ENCODE measurements at regions not wholly inside any gene's neighbourhood (a gene's known extent, or its start where the extent isn't known, plus 50 kb on each side); places are given as distances from the start of the nearest gene placed in this dataset.
"Not testable (repeated sequence)": the region's sequence is repeated elsewhere in the genome, so short reads cannot be mapped to it uniquely, and the experiment has no call there.

DNA sequence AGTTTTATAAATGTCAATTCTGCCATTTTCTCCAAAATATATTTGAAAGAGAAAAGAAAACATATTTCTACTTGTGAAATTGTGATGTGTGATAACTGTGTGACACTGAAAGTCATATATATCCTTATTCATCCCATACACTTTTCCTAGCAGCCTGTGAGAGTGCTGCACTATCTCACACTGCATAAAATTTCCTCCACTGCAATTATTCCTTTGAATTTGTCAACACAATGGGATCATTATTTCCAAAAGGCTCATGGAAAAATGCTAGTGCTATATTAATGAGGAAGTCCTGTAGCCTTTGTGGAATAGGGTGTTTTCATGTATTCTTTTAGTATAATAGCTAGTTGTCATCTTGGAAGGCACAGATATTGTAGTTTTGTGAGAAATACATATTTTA is 504.1 kb downstream of the RPL10L start:
- DNase-seq = no peak

- no peak for DNase-seq
These were observed 504.6 kb downstream of the RPL10L start for GRCh38 chr14:46147024-46147423.

DNA sequence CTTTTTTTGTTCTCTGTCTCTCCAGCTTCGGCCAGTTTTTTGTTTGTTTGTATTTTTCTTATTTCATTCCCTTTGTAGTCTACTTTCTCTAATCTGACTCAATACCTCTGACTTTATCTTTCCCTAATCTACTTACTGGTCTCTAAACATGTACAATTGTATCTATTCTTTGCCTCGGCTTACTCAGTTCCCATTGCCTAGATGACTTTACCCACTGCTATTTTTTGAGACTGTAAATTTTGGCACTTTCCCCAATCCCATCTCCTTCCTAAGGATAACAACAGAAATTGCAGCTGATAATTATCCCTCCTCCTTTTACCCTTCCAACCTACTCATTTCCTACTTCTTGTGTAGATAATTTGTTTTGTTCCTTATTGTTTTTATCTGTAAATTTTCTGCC is 511.1 kb downstream of the RPL10L start:
- no peak for DNase-seq

GRCh38 chr14:46139649-46140048 is 511.9 kb downstream of the RPL10L start:
- no peak for DNase-seq

GRCh38 chr14:46137786-46138185 is 513.8 kb downstream of the RPL10L start:
- no peak for DNase-seq

DNA sequence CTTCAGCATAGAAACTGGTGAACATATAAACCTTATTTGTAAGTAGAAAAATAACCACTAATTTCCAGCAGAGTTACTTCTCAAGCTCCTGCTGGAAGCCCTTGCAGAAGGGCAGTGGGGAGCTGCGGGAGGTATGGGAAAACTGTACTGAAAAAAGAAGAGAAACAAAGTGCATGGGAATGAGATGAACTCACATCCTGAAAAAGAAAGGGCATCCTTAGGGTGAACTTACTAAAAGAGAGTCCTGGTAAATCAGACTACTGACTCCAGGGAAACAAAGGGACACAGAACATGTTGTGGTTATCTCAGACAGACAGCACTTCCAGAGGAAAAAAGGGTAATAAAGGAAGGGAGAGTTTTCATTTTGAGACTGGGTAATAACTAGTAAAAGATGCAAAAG is 515.1 kb downstream of the RPL10L start:
- DNase-seq = no peak

- DNase-seq = no peak
These were observed 543.4 kb downstream of the RPL10L start for GRCh38 chr14:46108228-46108627.

DNA sequence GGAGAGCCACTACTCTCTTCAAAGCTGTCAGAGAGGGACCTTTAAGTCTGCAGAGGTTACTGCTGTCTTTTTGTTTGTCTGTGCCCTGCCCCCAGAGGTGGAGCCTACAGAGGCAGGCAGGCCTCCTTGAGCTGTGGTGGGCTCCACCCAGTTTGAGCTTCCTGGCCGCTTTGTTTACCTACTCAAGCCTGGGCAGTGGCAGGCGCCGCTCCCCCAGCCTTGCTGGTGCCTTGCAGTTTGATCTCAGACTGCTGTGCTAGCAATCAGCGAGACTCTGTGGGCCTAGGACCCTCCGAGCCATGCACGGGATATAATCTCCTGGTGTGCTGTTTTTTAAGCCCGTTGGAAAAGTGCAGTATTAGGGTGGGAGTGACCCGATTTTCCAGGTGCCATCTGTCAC is 550.7 kb downstream of the RPL10L start:
- not testable (repeated sequence) for DNase-seq

DNA sequence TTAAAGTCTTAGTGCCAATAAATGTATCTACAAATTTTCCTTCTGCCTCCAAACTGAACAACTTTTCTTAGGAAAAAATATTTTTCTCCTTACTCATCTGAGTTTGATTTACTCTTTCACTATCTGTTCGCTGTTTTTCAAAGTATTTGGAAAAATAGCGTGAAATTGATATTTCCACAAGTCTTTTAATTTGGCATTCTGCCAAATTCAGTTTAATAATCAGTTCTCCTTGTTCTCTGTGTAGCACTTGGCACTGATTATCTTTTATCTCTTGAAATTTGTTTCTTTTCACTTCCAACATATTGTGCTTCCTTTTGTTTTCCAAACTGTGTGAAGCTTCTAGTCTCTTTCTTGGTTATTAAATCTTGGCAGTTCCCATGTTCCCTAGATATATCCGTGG is 559.8 kb downstream of the RPL10L start:
- DNase-seq = no peak

DNA sequence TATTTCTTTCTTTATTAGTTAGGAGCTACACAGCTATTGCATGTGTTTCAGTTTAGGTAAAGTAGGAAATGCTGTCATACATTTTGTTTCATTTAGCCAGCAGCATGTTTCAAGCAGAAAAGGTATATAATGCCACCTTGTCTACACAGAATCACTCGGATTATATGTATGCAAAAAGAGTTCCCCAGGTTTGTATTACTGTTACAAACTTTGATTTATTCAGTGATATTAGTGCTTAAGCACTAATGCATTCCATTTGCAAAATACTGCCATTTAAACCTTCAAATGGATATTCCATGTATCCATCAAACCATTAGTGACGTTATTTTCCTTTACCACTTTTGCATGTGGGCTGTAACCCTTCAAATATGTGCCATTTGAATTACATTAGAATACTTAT is 564.0 kb downstream of the RPL10L start:
- no peak for DNase-seq

GRCh38 chr14:46074061-46074460 is 577.5 kb downstream of the RPL10L start:
- DNase-seq = no peak

GRCh38 chr14:46063872-46064271 is 587.7 kb downstream of the RPL10L start:
- no peak for DNase-seq

DNA sequence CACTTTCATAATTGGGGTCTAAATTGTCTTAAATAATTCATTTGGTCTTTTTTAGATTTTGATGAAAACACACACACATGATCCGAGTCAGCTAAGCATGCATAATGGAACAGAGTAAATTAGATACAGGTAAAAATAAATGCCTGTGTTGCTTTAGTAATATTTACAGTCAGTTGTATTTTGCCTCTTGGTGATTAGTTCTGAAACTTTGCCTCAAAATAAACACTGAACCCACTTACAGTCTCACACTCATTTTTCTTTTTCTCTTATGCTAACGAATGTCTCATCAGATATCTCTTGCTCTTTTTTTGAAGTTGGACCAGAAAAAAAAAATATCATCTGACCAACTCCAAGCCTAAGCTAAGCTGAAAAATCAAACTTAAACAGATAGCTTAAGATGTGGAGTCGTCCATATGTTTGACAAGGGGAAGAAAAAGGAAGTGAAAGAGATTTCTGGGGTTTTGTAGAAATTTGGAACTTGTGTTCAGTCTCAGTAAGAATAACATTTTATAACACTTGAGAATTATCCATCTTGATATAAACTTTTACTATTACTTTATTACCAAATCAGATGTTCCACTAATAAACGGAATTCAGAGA is 592.5 kb downstream of the RPL10L start:
- DNase-seq = no peak

DNA sequence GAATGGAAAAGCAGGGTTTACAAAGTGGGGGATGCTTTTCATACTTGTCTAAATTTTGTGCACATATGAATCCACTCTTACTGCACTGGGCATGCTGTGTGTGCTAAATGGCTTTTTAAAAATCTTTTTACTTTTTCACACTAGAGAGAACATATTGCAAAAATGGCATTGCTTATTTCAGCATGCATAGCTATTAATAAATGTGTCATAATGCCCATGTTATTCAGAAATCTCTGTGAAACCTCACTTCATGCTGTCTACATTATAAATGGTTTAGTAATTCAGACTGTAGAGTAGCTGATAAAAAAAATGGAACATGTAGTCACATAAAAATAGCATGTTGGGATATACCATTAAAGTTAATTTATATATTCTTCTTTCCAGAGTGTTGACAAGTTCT is 593.8 kb downstream of the RPL10L start:
- DNase-seq = no peak

DNA sequence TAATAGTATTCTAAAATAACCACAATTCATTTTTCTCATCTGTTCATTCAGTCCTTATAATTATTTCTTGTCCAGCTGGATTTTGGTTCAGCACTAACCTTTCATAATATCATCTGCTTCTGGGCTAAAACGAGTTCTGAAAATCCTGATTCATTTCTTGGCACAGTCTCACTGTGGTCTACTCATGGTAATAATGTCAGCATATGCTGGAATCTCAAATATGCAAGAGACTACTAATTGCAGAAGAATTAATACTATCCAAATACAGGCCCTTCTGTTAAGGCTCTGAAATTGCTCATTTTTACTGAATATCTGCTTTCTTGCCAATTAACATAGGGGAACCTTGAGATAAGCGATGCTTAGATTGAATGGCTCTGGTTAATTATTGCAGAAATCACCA is 597.1 kb downstream of the RPL10L start:
- no peak for DNase-seq

- DNase-seq = no peak
These were observed 598.4 kb downstream of the RPL10L start for GRCh38 chr14:46053221-46053620.

- DNase-seq = no peak
These were observed 599.8 kb downstream of the RPL10L start for GRCh38 chr14:46051796-46052195.

GRCh38 chr14:46048127-46048526 is 603.5 kb downstream of the RPL10L start:
- no peak for DNase-seq

GRCh38 chr14:46036099-46036498 is 615.5 kb downstream of the RPL10L start:
- no peak for DNase-seq

DNA sequence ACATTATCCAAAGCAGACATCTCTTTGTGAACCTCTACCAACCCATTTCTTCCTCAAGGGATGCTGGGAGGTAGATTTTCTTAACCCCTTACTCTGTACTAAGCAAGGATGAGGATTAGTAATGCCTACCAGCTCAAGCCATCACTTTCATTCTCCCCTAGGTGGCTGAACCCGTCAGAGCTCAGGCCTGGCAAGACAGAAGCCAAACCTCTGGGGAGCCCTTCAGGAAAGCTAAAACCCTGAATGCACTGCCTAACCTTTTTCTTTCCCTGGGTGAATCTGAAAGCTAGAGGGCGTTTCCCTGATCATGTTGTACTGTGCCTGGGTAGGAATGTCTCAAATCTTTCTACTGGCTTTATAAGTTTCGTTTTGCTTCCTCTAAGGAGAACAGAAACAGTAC is 617.3 kb downstream of the RPL10L start:
- DNase-seq = no peak

- DNase-seq = no peak
These were observed 632.6 kb downstream of the RPL10L start for GRCh38 chr14:46018846-46019420.

DNA sequence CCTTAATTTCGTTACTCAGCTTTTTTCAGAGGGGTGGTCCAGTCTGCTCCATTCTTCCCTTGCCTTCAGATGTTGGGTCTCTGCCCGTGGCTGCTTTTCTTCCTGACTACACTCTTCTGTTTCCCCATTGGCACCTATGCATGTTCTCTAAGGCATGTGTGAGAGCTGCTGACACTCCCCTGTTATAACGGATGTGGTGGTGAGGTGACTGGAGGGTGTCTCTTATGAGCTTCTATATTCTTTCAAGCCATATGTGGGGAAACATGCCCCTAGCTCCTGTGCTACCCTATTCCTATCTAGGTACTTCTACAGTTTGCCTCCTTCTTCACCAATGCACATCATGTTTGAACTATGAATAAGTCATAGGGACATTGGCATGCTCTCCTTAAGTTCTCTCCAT is 643.2 kb downstream of the RPL10L start:
- DNase-seq = no peak

DNA sequence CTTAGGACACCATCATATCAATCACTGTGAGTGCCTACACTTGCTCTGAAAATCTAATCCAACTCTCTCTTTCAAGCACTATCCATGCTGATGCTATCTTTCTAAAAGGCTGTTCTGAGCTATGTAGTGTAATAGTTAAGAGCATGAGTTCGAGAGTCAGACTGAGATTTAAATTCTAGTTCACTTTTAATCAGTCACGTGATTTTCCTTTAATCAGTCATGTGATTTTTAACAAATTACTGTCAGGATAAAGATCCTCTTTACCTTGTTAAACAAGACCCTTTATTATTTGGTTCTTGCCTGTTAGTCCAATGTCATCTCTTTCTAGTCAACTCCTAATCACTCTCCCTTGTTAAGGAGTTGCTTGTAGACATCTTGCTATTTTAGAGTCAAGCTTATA is 653.0 kb downstream of the RPL10L start:
- DNase-seq = no peak

GRCh38 chr14:45990252-45990651 is 661.3 kb downstream of the RPL10L start:
- no peak for DNase-seq

DNA sequence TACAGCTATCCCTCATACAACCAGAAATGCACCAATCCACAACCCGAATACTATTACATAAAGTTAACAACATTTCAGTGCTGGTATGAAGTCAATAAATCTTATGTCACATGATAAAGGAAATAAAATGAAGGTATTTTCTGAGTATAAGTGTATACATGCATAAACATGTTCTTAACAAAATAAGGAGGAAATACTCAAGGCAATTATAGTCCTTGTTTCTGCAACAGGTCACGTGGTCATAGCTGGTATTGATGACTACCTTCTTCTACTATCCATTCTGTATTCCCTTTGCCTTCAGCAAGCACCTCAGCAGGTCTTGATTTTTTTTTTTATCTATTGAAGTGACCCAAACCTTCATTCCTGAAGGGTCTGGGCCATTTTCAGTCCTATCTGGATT is 675.6 kb downstream of the RPL10L start:
- DNase-seq = no peak
